ENCODE measurements at regions not wholly inside any gene's neighbourhood (a gene's known extent, or its start where the extent isn't known, plus 50 kb on each side); places are given as distances from the start of the nearest gene placed in this dataset.

DNA sequence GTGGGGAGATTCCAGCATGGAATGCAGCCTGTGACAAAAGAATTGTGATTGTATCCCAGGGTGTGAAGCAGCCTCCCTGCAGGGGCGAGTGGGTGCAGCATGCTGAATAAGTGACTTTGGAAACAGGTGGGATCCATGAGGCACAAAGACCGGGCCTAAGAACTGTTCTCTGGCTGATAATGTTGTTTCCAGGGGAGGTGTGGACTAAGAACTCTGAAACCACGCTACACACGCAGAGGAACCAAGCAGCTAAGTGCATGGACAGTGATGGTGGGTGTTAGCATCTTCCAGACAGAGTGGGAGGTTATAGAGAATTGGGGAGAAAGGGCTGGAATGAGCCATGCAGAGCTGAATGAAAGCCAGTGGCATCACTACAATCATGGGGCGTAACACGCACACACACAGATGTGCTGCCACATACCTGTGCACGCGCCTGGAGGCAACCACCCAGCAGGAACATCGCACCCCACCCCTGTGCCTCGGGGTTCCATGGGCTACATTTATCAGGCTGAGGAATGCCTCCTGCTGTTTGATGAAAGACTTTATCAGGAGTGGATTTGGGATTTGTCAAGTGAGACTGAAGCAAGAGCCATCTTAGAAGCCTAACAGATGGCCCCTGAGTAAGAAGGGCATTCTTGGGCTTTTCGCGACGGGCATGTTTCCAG is 424.5 kb upstream of the SALL3 start:
- DNase-seq, result no peak

DNA sequence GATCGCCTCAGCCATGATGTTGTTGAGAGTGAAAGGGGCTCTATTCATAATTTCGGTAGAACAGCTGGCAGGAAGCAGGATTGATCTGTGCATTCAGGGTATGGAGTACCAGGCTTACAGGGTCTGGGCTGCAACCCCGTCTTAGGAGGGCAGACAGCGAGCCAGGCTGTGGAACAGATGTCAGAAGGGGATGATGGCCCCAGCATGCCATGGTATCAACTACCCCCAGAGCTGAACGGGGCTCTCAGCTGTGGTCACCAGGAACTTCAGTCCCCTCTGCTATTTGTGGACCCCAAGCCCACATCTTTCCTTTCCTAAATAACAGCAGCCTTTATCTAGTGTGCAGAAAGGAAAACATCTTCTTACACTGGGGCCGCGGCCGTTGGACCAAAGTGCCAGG is 422.2 kb upstream of the SALL3 start:
- DNase-seq, result no peak

DNA sequence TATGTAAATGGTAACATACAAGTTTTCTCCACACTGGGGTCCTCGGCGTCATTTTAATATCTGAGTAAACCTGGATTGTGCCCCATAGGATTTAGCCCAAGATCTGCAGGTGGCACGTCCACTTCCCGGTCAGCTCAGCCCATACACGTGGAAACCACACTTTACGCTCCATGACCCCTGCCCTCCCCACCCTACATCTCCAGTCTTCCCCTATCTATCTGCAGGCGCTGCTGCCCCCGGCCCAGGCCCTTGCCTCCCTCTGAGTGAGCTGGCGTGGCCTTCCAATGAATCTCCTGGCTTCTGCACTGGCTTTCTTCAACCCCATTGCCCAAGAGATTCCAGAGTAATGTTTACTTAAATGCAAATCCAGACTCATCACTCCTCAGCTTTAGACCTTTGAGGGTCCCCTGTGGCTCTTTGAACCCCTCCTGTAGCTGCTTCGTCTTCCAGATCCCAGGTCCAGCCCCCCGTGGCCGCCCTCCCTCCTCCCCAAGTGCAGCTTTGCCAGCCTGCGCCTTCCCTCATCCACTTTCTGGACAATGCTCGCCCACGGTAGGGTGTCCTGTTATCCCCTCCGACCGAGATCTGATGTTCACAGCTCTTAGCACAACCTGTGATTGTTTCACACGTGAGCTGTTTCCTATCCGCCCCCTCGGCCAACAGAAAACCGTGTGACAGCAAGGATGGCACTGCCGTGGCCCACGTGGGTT is 421.4 kb upstream of the SALL3 start:
- DNase-seq, result no peak

DNA sequence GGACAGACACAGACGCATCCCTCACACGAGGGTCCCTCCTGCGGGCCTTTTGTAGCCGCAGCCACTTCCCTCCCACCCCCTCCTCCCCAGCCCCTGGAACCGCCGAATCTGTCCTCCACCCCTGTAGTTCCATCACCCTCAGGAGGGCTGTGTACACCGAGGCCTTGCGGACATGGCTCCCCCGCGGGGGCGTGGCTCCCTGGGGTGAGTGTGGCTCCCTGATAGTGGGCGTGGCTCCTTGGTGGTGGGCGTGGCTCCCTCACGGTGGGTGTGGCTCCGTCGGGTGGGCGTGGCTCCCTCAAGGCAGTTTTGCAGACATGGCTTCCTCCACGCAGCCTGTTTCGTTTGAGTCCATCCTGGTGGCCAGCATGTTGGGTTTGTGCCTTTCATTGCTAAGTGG is 420.7 kb upstream of the SALL3 start:
- no peak for DNase-seq

DNA sequence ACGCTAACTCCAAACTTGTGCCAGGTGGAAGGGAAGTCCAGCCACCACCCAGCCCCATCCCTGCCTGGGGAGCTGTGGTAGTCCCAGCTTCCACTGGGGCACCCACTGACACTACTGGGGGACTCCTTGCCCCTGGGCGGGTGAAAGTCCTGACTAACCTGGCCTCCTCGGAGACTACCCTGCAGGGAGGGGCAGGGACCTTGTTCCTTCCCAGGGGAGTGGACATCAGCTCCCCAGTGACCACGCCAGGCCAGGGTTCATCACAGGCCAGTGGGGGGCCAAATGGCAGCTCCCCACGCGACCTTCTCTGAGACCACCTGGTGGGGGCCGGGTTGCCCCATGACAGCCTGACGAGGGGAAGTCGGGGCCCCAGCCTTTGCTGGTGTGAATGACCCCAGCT is 420.0 kb upstream of the SALL3 start:
- no peak for DNase-seq

DNA sequence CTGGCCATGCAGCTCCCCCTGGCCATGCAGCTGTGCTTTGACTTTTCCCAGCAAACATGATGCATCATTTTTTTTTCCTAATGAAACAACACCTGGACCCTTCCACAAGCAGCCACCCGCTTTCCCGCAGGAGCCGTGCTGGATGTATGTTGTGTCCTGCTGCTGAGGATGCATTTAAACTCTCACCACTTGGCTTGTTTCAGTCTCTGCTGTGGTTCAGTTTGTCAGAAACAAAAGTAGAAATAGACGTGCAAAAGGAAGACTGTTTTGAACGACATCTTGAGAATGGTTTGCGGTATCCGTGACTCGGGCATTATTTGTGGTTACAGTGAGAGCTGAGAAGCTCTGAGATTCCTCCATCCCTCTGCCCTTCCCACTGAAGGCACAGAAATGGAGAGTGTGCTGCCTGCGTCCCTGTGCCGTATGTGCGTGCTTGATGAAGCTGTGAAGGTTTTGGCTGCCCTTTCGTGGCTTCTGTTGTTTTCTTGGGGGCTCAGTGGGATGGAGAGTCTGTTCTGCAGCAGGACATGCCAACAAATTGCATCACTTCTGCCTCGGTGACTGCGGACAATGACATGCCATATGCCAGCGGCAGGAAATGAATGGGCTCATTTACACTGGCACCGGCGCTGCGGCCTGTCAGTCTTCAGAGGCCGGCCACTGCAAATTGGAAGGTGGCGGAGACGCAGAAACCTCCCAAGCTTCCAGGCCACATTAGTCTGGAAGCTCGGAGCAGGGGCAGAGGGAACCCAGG is 417.7 kb upstream of the SALL3 start:
- no peak for DNase-seq

DNA sequence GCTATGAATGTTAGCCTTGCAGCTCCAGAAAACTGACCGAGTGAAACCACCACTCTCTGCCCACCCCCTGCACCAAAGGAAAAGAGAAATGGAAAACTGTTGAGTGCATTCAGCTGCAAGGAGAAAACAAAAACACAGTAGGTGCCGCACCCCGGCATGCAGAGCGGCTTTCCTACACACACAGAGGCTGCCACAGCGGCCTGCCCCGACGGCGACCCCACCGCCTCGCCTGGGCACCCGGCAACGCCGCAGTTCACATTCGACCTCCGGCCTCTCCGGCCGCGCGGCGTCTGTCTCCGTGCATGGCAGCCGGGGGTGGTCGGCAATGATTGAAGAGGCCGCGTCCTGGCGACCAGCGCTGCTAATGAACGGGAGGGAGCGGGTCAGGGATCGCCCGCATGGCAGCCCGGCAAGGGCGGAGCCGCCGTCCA is 417.1 kb upstream of the SALL3 start:
- no peak for DNase-seq

DNA sequence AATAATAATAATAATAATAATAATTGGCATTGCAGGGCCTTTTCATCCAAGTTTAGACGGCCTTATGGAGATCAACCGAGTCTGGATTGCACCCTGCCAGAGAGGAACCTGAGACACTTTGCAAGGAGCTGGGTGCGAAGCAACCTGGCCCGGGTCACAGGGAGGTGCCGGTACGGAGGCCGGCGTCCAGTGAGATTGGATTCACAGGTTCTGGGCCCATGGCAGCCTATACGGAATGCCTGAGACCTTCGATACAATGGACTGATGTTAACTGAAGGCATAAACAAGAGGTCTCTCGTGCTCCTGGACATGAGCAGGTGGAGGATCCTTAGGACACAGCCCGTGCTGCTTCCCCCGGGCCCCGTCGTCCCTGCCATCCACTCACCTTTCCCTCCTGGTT is 416.5 kb upstream of the SALL3 start:
- DNase-seq, result no peak

DNA sequence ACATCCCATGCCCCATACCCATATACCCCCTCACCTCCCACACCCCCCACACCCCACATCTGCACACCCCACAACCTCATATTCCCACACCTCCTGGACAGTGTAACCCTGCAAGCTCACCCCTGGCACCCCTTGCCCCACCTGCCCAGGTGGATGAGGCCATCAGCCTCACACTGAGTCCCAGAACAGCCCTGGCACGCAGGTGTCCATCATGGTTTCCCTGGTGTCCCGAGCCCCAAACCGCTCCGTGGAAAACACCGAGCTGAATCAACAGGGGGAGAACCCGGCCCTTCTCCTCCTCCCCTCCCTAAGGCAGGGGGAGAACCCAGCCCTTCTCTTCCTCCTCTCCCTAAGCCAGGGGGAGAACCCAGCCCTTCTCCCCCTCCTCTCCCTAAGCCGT is 415.6 kb upstream of the SALL3 start:
- DNase-seq, result no peak

DNA sequence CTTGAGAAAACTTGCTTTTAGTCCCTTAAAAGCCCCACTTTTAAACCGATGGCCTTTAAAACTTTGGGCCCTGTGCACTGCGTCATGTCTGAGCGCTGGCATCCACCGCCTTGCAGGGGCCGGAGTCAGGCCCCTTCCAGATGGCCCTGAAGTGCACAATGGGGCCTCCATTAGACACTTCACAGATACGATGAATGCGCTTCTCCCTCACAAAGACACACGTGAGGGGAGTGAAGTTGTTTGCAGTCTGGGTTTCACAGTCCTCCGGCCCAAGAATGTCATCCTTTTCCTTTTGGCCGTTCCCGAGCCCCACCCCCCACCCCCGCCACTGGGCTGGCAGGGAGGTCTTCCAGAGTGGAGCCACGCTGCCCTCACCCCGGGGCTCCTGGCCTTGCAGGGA is 415.1 kb upstream of the SALL3 start:
- DNase-seq, result no peak

DNA sequence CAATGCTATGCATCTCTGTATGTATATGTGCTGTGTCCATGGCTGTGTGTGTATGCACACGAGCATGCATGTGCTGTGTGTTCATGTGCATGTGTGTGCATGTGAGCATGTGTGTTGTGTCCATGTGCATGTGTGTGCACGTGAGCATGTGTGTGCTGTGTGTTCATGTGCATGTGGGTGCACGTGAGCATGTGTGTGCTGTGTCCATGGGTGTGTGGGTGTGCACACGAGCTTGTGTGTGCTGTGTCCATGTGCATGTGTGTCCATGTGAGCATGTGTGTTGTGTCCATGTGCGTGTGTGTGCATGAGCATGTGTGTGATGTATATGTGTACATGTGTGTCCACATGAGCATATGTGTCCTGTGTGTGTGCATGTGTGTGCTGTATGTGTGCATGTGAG is 414.4 kb upstream of the SALL3 start:
- DNase-seq, result no peak

DNA sequence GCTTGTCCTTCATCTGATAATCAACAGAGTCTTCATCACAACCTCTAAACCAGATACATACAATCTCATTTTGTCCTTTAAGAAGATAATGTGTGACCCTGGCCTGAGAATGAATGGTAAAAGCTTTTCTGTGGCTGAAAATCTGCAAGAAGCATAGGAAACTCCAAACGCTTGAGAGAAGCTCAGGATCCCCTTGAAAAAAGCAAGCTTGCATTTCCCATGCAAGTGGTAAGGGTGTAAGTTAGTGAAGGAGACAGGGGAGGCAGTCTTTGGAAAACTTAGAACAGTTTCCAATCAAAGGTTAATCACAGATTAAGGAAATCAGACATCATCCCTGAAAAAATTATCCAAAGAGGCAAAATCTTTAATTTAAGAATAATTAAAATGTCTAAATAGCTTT is 413.6 kb upstream of the SALL3 start:
- DNase-seq, result no peak

DNA sequence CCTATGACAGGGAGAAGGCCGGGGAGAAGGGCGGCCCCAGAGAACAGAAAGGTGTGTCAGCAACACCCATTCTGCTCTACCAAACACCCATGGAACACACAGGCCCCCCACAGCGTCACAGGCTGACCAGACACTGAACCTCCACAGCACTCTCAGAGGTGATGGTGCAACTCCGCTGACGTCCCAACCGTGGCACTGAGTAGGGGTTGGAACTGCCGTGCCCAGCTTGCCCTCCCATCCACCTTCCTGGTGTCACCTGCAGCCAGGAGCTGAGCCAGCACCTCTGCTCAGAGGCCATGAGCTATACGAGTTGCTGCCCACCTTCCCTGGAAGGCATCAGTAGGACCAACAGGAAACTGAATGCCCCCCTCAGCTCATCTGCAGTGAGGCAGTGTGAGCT is 412.9 kb upstream of the SALL3 start:
- DNase-seq, result no peak

DNA sequence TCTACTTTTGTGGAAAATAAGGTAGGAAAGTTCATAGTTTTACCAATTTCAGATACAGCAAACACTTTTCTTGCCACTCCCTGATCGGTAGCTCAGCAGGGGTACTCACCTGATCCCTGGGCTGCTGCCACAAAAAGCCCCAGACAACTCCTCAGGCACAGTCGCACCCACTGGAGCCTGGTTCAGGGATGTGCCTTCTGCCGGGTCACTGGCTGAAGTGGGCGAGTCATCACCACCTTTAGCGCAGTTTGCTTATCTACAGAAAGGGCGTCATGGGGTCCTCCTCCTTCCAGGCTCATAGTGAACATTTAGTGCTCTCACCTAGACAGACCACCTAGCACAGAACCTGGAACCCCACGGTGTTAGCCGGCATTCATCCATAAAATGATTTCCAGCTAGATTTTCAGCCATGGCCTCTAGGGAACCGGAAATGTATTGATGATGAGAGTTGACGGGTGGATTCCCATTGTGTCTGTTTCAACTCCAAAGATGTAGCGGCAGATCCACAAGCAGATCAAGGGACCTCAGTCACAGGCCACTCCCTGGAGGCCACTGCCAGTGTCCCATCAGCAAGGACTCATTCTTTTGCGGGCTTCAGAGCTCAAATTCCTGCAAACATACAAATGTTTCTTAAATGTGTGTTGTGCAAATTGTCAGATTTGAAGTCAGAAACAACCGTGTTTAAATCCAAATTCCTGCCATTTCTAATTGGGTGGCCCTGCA is 408.4 kb upstream of the SALL3 start:
- no peak for DNase-seq

DNA sequence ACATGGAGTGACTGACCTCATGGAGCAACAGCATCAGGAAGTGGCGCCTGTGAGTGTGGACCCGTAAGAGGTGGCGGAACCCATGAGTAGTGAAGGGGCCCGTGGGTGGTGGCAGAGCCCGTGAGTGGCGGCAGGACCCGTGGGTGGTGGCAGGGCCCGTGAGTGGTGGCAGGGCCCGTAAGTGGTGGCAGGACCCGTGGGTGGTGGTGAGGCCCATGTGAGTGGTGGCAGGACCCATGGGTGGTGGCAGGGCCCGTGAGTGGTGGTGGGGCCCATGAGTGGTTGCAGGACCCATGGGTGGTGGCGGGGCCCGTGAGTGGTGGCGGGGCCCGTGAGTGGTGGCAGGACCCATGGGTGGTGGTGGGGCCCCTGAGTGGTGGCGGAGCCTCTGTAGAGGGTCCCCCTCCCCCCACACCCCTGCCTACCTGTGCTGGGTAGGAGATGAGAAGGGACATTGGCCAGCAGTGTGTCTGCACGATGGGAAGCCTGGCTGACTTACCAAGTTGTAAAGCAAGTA is 407.7 kb upstream of the SALL3 start:
- DNase-seq, result no peak

DNA sequence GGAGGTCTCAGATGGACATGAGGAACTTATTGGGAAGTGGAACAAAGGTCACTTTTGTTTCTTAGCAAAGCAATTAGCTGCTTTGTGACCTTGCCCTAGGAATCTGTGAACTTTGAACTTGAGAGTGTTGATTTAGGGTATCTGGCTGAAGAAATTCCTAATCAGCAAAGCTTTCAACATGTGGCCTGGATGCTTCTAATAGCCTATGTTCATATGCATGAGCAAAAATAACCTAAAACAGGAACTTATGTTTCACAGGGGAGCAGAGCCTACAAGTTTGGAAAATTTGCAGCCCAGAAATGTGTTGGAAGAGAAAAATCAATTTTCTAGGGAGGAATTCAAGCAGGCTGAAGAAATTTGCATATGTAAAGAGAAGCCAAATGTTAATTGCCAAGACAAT is 405.8 kb upstream of the SALL3 start:
- no peak for DNase-seq

DNA sequence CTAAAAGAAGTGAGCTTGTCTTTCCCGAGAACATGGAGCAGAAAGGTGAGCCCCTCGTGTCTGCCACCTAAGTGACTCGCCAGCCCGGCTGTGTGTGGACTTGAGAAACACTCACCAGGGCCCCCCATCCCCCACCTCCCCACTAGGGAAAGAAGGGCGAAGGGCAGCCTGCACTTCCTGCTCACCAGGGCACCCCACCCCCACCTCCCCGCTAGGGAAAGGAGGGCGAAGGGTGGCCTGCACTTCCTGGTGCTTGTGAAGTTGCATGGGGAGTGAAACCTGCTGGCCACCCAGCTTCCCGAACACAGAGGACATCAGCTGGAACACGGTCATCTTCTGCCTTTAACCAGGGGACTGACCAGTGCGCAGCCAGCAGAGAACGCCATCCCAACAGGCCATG is 402.7 kb upstream of the SALL3 start:
- DNase-seq, result no peak

DNA sequence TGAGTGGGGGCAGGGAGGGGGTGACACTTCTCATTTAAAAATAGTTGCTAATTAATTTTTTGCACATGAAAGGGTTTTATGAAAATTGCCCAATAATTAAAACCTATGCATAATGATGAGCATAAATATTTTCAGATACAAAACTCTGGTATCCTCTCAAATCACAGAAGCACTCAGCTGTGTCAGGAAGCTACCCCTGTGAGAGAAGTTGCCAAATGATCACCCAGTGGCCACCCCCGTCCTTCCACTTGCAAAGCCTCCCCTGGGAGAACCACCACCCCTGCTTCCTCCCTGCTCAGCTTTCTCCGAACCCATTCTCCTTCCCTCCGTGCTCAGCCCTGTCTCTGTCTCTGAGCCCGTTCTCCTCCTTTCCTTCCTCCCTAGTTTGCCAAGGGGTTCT is 400.2 kb upstream of the SALL3 start:
- no peak for DNase-seq

DNA sequence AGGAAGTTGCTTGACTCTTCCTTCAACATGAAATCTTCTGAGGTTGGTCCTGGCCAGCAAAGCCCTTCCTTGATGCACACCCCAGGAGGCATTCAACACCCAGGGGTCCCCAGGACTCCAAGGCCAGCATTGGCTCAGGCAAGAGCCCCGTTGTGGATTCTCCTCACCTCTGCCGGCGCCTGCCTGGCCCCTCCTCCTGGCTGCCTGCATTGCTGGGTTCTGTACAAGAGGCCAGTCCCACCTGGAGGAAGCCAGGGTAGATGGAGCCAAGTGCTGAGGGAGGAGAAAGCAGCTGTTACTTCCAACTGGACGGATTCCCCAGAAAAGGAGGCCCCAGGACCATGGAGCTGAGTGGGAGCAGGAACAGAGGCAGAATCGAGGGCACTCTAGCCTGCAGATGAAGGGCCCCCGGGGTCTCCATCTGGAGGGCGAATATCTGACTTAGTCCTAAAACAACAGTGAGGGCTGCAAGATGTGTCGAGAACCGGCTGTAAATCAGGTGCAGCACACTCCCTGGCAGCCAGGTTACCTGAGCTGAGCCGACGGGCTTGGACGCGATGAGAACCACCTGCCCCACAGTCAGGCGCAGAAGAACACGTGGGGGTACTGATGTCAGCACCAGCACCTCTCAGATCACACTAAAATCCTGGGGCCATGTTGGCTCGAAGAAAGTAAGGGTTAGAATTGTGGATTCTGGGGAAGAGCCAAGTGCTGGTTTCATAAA is 399.6 kb upstream of the SALL3 start:
- DNase-seq, result no peak

DNA sequence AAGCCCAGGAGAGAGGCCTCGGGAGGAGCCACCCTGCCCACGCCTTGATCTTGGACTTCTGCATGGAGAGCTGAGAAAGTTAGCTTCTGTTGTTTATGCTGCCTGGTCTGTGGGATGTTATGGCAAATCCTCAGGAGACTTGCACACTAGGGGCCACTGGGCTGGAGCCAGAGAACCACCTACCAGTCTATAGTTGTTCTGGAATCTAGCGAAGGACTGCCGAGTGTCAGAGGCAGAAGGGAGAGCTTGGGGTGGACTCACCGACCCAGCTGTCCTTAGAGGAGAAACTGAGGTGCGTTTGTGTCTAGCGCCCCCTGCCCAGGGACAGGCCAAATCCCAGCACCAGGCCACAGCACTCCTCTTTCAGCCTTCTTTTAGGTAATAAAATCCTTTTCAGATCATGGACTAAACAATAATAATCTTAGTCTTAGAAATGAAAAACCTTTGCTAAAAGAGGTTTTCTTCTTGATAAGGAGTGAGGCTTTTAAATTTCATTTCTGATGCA is 398.7 kb upstream of the SALL3 start:
- DNase-seq, result no peak

DNA sequence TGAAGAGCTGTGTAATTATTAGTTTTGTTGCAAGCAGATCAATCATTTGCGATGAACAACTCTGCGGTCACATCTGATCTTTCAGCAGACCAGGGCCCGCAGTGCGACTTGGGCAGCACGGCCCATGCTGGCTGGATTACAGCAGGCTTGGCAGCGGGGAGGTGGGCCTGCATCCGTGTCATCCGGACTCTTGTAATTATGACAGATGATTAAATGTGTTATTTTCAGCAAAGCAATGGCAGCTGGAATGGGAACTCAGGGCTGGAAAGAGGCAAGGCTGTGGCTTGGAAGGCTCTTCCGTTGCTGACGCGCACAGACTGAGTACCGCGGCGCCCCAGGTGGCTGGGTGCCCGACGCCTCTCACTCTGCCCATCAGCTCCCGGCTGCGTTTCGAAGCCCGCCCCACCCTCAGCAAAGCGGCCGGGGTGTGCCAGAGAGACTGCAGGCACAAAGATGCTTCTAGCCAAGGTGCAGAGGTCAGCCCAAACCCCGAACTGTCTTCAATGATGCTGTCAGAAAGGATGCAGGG is 397.4 kb upstream of the SALL3 start:
- no peak for DNase-seq
